CD4-positive, alpha-beta T cell treated with Interleukin-2 at 100 ng/mL for 4 hours (primary cell): ENCODE measurements at regions not wholly inside any gene's neighbourhood (a gene's known extent, or its start where the extent isn't known, plus 50 kb on each side); places are given as distances from the start of the nearest gene placed in this dataset.

Source experiments
- DNase-seq: peaks from one replicate; pipeline ENCODE4 v3.0.0-alpha.2; 2020; ENCODE audit warnings: low spot score

GRCh38 chr1:213724640-213725536 is 262.9 kb upstream of the PROX1 start:
- no peak for DNase-seq

DNA sequence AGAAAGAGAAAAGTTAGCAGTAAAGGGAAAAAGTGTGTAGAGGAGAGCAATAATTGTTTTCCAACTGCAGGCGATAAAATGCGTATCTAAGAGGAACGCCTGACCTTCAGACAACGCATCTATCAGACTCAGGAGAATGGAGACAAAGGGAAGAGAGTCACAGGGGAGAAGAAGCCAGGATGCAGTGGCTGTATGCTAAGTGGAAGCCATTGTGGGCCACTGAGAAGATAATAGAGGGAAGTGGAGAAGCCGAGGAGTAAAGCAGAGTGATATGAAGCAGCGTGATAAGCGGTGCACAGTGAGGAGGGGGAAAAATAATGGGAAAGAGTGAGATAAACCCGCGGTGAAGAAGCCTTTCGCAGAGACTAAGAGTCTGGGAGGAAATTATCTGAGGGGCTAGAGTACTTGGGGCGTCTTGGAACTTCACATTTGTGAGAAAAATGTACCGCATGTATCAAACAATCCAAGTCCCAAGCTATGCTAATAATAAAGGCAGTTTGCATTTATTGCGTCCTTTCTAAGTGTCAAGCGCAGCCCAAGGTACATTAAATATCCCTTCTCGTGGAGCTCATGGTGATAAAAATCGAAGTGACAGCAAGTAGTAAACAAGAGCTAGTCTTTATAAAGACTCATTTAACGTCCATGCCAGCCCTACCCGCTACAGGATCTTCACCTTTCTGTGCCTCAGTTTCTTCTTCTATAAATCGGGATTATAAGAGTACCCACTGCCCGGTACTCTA is 259.8 kb upstream of the PROX1 start:
- DNase-seq: no peak

DNA sequence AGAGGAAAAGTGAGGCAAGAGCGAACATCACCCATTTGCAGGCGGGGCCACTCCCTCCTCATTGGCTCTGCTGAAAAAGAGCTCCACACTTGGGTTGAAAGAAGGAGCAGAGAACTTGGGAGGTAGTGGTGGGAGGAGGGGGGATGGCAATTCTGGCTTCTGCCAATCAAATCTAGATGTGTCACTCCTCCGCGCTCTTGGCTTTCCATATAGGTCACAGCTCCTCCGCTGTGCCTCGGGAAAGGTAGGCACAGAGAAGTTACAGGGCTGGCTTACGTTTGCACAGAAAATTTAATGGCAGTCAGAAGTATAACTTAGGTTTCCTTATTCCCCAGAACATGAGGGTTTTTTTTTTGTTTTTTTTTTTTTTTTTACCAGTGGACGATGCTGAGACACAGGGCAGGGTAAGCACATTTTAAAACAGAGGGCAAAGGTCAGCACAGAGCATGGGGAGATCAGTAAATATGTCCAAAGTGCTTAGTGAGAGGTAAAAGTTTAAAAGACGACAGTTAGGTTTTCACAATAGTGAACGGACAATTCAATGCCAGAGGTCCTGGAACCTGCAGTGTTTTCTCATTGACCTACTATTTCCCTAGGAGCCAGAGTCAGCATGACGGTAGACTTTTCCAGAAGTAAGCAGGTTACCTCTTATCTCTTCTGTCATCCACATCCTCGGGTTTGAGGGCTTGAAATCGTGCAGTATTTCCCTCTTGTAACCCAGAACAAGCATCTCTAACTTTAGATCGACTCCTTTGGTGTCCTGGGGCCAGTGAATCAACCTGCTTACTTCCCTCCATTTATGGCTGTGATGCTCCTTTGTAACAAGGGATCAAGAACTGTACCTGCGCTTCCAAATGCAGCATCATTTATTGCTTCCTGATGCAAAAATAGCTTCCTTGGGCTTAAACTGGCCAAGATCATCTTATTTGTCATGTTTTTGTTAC is 258.9 kb upstream of the PROX1 start:
- no peak for DNase-seq

DNA sequence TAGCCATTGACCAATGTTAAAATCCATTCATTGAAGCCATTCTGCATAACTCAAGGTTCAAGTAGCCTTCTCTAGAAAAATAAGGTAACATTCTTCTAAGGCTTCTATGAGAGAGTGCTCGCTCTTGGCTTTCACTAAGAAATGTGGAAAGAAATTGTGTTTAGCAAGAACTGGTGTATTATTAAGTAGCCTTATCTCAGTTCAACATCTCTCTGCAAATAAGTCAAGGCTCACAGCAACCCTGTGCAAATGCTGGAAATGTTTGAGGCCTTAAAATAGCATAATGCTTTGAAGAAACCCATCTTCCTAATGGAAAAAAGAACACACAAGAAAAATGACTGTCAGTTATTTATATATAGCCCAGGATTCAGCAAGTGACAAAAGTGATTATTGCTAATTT is 254.1 kb upstream of the PROX1 start:
- DNase-seq: no peak

DNA sequence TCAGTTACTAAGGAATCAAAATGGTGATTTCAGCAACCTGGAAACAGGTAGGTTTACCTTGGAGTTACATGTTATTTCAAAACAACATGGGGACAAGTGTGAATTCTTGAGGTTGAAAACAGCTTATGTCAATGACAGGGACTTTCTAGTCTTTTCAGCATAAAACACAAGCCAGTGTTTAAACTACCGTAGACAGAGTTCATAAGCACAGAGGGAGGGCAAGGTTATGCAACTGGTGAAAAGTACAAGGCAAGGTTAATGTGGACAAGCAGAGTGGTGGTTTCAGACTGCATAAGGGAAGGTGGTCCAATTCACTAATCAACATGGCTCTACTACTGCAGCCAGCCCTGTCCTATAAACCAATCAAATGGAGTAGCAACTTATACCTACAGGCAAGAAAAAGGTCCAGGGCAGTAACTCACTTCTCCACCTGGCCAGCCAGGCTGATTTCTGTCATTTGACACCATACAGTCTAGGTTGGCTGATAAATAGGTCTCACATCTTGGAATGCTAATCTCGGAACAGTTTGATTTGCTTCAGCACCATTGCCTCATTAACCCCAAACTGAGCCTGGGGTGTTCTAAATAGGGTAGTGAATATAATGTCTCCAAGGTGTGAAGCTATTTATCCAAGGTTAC is 250.3 kb upstream of the PROX1 start:
- DNase-seq: no peak

DNA sequence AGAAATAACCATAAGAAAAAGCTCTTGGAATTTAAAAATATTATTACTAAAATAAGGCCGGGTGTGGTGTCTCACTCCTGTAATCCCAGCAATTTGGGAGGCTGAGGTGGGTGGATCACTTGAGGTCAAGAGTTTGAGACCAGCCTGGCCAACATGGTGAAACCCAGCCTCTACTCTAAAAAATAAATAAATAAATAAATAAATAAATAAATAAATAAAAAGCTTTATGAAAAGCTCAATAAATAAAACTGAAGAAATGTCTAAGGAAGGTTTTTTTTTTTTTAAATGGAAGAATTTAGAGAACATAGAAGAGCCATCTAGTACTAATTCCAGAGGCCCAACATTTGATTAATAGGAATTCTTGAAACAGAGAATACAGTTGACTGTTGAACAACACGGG is 249.1 kb upstream of the PROX1 start:
- no peak for DNase-seq

GRCh38 chr1:213742992-213743391 is 244.8 kb upstream of the PROX1 start:
- no peak for DNase-seq

- DNase-seq: no peak
Measured at GRCh38 chr1:213744780-213745179, 243.0 kb upstream of the PROX1 start.

DNA sequence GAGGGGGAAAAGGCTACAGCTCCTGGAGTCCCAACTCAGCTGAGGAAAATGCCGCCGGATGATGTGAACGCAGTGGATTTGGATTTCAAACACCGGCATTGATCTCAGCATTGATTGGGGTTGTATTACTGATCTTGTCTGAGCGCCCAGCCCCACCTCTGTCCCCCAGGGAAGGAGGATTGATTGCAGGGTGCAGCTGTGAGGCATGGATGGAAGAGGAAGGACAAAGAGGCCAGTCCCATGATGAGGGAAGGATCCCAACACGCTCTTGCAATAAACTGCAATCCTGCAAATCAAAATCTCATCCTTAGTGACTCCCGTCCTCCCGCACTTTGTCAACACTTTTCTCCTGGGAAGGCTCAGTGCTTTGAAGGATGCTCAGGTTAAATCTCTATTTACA is 242.3 kb upstream of the PROX1 start:
- no peak for DNase-seq

GRCh38 chr1:213749558-213749957 is 238.2 kb upstream of the PROX1 start:
- DNase-seq: no peak

- DNase-seq: no peak
Measured at GRCh38 chr1:213750231-213751063, 237.3 kb upstream of the PROX1 start.

GRCh38 chr1:213751064-213751397 is 236.7 kb upstream of the PROX1 start:
- no peak for DNase-seq

- no peak for DNase-seq
Measured at GRCh38 chr1:213759359-213760181, 228.2 kb upstream of the PROX1 start.

GRCh38 chr1:213761845-213762407 is 225.8 kb upstream of the PROX1 start:
- DNase-seq: peak; percentile 32

DNA sequence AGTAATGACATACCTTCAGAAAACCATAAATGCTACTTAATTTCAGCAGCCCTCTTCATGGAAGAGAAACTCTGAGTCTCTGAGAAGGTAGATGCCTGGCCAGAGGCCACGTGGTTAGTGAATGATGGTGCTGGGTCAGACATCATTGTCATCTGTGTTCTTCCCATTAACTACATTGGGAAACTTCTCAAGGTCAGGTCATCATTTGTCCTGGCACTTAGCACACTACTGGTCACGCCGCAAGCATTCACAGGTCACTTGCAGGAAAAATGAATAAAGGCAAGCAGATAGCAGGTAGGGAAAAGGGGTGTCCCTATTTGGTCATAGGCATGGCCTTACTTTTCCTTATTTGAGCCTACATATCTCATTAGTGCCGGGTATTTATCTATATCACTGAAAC is 220.1 kb upstream of the PROX1 start:
- no peak for DNase-seq

- DNase-seq: no peak
Measured at GRCh38 chr1:213772128-213773063, 215.4 kb upstream of the PROX1 start.

GRCh38 chr1:213773975-213774374 is 213.8 kb upstream of the PROX1 start:
- DNase-seq: no peak

- no peak for DNase-seq
Measured at GRCh38 chr1:213776969-213777368, 210.8 kb upstream of the PROX1 start.

- no peak for DNase-seq
Measured at GRCh38 chr1:213779228-213779627, 208.5 kb upstream of the PROX1 start.
